ENCODE measurements at regions not wholly inside any gene's neighbourhood (a gene's known extent, or its start where the extent isn't known, plus 50 kb on each side); places are given as distances from the start of the nearest gene placed in this dataset.
"Not testable (repeated sequence)": the region's sequence is repeated elsewhere in the genome, so short reads cannot be mapped to it uniquely, and the experiment has no call there.

GRCh38 chr7:152937282-152937681 is 177.7 kb downstream of the ACTR3B start:
- H3K9me3 ChIP-seq (ENCODE audit: control insufficient read depth, insufficient read depth, low read depth, low read length): no peaks in the 10 kb centered on the region
- intact Hi-C loops (cut with micrococcal nuclease; ENCODE audit: unreplicated experiment) (no loop called here), in situ Hi-C loops (cut with HindIII; ENCODE audit: low pct_unique_long_range_greater_than_20kb, low sequenced_read_pairs) (no loop called here)
- no peak overlapping the region for H3K4me3 ChIP-seq (ENCODE audit: low read depth in 2 of 2, low read length in 2 of 2)
- POLR2A ChIA-PET: no interaction called here
- TF ChIP-seq SIN3A (IDR thresholded peaks at IDR 0.05; ENCODE audit: borderline replicate concordance, insufficient read depth, low read depth, low read length) (no peak), REST (IDR thresholded peaks at IDR 0.05; ENCODE audit: insufficient read depth in 1 of 2, low read depth in 2 of 2, low read length in 1 of 2) (no peak), POLR2AphosphoS5 (IDR thresholded peaks at IDR 0.05; ENCODE audit: low read depth, low read length) (no peak), TCF7L2 (IDR thresholded peaks at IDR 0.05; ENCODE audit: low read depth, low read length) (no peak), CTCF (IDR thresholded peaks at IDR 0.05) (no peak)
- H3K36me3 ChIP-seq (ENCODE audit: control insufficient read depth, insufficient read depth, low read length): no peaks in the 10 kb centered on the region
- H3K4me1 ChIP-seq (ENCODE audit: control insufficient read depth, insufficient read depth, low read length): no peaks in the 10 kb centered on the region
- no peak for ATAC-seq
- no peak for DNase-seq (ENCODE audit: low read depth, low spot score)
- CTCF ChIA-PET: no interaction called here
- no TSS peak for BruUV-seq (replicated peaks)
- no peak overlapping the region for H3K27ac ChIP-seq (ENCODE audit: low read length)
- no peaks in the 10 kb centered on the region; the same call in 1 of the 2 replicates for H3K27me3 ChIP-seq (ENCODE audit: control insufficient read depth, insufficient read depth, low read length)

GRCh38 chr7:152946616-152947015 is 187.1 kb downstream of the ACTR3B start:
- POLR2A ChIA-PET: not testable (repeated sequence)

GRCh38 chr7:152947686-152948085 is 188.1 kb downstream of the ACTR3B start:
- POLR2A ChIA-PET: no interaction called here
- in situ Hi-C loops (cut with HindIII; ENCODE audit: low pct_unique_long_range_greater_than_20kb, low sequenced_read_pairs): no loop called here
- Histone ChIP-seq H3K27ac (ENCODE audit: low read length) (no peak overlapping the region), H3K27me3 (ENCODE audit: control insufficient read depth, insufficient read depth, low read length) (0 out of 2 replicates have a peak, but pooled peaks cover 5% of the 10 kb centered on the region), H3K9me3 (ENCODE audit: control insufficient read depth, insufficient read depth, low read depth, low read length) (no peaks in the 10 kb centered on the region), H3K4me1 (ENCODE audit: control insufficient read depth, insufficient read depth, low read length) (no peaks in the 10 kb centered on the region), H3K36me3 (ENCODE audit: control insufficient read depth, insufficient read depth, low read length) (no peaks in the 10 kb centered on the region), H3K4me3 (ENCODE audit: low read depth in 2 of 2, low read length in 2 of 2) (no peak overlapping the region)
- DNase-seq (ENCODE audit: low read depth, low spot score) (no peak), ATAC-seq (no peak)
- CTCF ChIA-PET: no interaction called here
- no TSS peak for BruUV-seq (replicated peaks)
- intact Hi-C loops (cut with micrococcal nuclease; ENCODE audit: unreplicated experiment): no loop called here
- TF ChIP-seq REST (IDR thresholded peaks at IDR 0.05; ENCODE audit: insufficient read depth in 1 of 2, low read depth in 2 of 2, low read length in 1 of 2) (no peak), TCF7L2 (IDR thresholded peaks at IDR 0.05; ENCODE audit: low read depth, low read length) (no peak), SIN3A (IDR thresholded peaks at IDR 0.05; ENCODE audit: borderline replicate concordance, insufficient read depth, low read depth, low read length) (no peak), POLR2AphosphoS5 (IDR thresholded peaks at IDR 0.05; ENCODE audit: low read depth, low read length) (no peak), CTCF (IDR thresholded peaks at IDR 0.05) (no peak)

More at GRCh38 chr7:152946616-152947015, 187.1 kb downstream of the ACTR3B start:
- H3K4me3 ChIP-seq (ENCODE audit: low read depth in 2 of 2, low read length in 2 of 2); H3K27ac ChIP-seq (ENCODE audit: low read length); ATAC-seq; DNase-seq (ENCODE audit: low read depth, low spot score); intact Hi-C loops (cut with micrococcal nuclease; ENCODE audit: unreplicated experiment); H3K36me3 ChIP-seq (ENCODE audit: control insufficient read depth, insufficient read depth, low read length); H3K27me3 ChIP-seq (ENCODE audit: control insufficient read depth, insufficient read depth, low read length); CTCF ChIA-PET; BruUV-seq (replicated peaks); H3K4me1 ChIP-seq (ENCODE audit: control insufficient read depth, insufficient read depth, low read length); in situ Hi-C loops (cut with HindIII; ENCODE audit: low pct_unique_long_range_greater_than_20kb, low sequenced_read_pairs); H3K9me3 ChIP-seq (ENCODE audit: control insufficient read depth, insufficient read depth, low read depth, low read length): not testable (repeated sequence)
